GM21381 (cell line): ENCODE measurements at regions not wholly inside any gene's neighbourhood (a gene's known extent, or its start where the extent isn't known, plus 50 kb on each side); places are given as distances from the start of the nearest gene placed in this dataset.

Experiments used
- ATAC-seq: cut with Tn5 transposase; IDR thresholded peaks from one replicate; pipeline ENCODE4 v1.9.1; 2021; ENCODE audit warnings: mild to moderate bottlenecking, moderate library complexity; ENCODE audit not compliant: unreplicated experiment

DNA sequence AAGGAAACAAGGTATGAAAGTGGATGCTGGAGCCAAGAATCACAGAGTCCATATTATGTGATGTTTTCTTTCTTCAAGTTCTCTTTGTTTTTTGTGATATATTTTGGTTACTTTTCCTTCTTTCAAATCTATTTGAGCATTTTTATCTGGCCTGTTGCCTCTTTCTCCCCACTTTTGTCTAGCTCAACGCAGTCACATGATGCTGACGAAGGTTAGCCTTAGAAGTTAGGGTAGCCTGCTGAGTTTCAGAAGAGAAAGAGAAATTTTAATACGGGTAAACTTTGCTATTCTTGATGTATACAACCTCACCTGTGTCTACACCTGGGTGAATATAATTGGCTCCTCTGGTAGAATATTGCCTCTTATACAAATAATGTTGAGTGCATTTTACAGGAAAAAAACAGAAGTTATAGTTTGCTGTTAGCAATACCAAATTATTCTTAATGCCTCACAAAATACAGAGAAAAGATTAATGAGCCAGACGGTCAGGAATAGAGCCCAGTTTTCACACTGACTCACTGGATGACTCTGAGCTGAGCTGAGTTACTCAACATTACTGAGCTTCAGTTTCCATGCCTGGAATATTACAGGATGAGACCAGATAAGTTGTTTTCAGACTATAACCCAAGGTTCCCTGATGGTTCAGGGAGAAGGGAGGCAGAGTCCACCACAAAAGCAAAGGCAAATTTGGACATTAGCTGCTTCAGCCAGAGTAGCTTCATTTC, 161.6 kb upstream of the BDNF start:
- ATAC-seq, result no peak

DNA sequence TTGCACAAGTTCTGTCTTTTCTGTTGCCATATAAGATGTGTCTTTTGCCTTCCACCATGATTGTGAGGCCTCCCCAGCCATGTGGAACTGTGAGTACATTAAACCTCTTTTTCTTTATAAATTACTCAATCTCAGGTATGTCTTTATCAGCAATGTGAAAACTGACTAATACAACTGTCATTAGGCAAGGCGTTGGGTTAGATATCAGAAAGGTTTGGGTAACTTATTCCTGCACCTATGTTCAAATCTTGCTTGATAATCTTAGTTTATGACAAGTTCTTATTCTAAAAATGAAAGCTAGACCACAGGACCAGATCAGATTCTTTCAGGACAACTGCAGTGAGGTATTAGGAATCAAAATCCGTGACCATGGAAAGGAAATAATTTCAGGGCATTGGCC, 160.6 kb upstream of the BDNF start:
- no peak for ATAC-seq

DNA sequence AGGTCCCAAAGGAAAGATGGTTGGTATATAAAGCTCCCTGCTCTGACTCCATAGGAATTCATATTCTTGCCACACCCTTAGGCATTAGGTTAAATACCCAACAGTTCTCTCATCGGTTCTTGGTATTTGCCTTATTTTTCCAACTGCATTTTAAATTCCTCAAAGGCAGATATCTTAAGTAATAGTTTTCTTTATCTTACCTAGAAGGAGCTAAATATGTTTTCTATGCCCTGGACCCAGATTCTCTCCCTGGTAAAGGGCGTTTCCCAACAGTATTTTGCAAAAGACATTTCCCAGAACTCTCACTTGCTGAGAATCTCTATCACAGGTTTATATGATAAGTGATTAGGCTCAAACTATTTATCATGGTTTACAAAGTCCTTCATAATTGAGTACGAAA, 158.6 kb upstream of the BDNF start:
- no peak for ATAC-seq

DNA sequence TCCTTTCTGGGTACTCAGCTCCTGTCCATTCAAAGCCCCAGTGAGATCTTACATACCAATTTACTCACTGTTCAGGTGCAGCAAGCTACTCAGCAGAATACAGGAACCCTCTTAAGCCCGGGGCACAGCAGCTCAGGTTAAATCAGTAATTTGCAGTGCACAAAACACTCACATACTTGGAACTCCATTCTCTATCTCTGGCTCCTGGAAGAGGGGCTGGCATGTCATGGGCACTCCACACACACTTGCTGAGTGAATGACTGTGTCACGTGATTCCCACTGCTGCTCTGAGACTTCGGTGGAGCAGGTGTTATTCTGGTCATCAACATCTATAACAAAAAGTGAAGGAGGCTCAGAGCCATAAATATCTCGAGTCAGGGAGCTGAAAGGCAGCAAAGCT, 157.3 kb upstream of the BDNF start:
- no peak for ATAC-seq

DNA sequence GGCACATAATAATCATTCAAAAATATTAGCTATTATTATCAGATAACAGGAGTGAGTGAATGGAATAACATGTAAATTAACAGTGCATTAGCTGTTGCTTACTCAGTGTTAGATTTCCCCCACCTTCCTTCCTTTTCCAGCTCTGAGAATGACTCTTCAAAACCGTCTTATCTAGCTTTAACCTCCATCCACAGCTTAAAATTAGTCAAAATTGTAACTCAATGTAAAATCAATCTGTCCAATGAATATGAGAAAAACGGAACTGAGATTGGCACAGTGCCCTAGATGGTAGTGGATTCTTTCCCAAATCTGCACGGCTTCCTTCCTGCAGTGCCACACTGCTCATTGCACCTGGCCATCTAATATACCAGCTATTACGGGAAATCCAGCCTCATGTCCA, 156.8 kb upstream of the BDNF start:
- ATAC-seq, result no peak

DNA sequence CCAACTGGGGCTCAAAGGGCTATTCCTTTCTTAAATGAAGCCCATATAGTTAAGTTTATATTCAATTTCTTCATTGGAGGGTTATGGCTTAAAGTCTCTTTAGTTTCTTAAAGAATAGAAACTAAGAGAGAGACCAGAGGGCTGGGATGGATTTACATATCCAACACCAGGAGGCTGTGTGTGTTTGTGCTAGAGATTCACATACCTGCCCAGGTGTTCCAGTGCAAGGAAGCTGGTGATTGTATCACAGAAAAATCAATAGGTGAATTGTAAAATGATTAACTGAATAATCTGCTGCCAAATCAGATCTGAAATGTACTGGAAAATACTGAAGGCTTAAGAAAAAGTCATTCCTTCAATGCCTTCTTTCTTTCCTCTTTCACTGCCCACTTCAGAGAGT, 148.2 kb upstream of the BDNF start:
- no peak for ATAC-seq

DNA sequence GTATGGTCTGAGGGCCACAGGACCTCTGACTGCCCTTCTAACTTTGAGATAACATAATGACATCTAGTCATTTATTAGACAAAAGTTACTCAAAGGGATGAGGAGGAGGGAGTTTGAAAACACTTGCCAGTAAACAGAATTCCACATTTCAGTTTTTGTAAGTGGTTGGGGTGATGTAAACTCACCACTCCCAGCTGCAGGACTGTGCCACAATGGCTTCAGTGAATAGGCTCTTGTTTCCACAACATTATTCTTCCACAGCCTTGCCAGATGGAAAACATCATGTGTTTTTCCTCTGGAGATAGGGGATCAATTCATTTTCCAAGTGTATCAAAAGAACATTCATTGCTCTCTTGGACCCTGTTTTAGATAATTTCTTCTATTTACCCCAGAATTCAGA, 147.2 kb upstream of the BDNF start:
- no peak for ATAC-seq

DNA sequence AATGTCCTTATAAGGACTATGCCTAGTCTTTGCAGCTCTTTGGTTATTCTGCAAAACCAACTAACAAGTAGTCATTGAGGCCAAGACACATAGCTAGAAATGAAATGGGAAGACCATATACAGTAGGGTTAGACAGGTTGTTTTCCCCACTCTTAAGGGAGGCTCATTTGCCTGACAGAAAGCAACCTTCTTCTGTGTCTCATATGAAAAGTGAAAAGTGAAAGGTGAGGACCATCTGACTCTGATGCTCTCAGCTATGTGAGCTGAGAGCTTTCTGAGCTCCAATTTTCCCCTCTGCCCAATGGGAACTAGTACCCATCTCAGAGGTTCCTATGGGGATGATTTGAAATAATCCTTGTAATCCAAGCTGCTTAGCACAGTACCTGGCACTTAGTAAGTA, 142.0 kb upstream of the BDNF start:
- peak; percentile 44 for ATAC-seq

DNA sequence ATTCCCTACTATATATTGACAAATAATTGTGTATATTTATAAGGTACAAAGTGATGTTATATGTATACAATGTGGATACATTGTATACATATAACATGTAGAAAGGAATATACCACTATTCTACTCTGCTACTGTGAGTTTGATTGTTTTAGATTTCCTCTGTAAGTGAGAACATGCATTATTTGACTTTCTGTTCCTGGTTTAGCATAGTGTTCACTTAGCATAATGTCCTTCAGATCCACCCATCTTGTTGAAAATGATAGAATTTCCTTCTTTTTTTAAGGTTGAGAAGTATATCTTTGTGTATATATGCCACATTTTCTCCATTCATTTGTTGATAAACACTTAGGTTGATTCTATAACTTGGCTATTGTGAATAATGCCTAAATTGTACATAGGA, 140.8 kb upstream of the BDNF start:
- ATAC-seq, result no peak

DNA sequence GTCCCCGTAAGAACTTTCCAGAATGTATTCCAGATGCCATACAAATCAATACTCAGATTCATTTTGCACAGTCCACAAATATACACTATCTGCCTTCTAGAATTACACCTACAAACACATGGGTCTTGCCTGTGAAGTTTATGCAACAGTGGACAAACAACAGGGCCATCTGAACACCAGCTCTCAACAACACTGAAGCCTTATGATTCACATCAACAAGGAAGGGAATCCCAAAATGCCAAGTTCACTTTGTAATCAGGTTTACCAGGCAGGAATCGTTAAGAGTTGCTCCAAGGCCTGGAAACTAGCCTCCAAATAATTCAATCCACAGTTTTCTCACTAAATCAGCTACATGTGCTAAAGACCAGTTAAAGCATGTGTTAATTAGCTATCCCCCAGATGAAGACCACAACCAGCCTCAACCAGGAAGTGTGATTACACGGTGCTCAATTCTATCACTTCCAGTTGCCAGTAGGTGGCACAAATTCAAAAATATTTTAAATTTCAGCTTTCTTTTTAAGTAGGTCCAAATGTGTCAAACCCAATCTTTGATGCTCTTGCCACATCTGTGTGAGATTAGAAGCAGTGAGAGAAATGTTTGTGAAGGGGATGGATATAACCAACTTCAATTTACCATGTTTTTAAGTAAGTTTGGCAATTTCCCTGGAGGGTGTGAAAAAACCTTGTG, 139.1 kb upstream of the BDNF start:
- no peak for ATAC-seq

DNA sequence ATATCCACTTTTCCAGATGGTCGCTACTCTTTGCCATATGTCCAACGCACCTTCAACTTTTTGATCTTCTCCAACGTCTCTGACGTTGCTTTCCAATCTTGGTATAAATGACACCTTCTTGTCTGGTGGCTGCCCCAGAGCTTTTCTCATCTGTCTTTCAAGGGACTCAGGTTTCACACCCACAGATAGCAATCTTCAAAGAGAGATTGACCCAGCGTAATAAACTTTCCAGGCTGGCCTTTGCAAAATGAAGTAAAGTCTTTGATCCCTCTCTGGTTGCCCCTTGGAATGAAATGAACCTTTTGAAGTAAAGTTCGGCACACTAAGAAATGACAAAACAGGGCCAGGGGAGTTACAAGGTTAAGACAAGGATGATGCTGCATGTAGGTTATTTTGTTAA, 138.4 kb upstream of the BDNF start:
- no peak for ATAC-seq

DNA sequence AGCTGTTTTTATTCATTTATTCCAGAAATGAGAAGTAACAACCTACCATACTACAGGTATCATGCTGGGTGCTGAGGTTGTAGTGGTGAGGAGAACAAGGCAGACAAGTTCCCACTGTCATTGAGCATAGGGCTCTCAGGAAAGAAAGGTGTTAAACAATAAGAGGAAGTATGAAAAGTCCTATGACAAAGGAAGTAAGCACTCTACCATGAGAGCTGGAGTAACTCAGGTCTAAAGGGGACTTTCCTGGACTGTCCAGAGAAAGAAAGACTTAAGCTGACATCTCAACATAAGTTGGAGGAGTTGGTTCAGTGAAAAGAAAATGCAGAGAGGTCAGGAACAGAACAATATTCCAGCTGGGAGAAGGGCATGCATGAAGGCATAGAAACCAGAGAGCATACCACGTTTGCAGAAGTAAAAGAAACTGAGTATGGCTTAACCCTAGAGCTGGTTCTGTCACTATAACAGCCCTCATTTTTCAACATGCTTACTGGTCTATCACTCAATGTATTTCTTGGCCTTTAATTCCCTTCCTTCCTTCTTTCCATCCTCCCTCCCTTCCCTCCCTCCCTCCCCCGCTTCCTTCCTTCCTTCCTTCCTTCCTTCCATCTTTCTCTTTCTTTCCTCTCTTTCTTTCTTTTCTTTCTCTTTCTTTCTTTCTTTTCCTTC, 137.8 kb upstream of the BDNF start:
- ATAC-seq, result peak; percentile 79

DNA sequence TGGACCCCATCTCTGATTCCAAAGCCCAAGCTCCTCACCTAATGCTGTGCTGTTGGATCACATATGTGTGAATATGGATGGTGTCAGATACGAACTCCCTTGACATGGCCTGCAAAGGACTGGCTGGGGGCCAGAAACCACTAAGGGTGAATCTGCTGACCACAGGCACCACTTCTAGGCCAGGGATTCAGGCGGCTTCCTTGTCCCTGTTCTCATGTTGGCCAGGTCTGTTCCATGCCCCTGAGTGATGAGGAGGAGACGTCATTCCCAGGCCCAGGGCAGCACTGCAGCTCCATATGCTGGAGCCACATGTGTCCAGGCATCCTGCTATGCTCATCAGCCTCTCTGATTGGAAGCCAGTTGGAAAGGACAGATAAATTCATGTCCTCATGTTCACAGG, 130.0 kb upstream of the BDNF start:
- no peak for ATAC-seq

DNA sequence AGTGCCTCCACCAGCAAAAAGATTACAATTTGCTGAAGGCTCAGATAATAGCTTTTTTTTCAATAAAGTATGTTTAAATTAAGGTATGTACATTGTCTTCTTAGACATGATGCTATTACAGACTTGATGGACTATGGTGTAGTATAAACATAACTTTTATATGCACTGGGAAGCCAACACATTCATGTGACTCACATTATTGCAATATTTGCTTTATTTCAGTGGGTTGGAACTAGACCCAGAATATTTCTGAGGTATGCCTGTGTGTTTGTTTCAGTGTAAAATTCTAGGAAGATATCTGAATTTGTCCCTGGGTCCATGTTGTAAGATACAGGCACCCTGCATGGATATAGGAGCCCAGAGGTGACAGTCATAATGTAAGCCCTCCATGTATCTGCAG, 120.0 kb upstream of the BDNF start:
- no peak for ATAC-seq

DNA sequence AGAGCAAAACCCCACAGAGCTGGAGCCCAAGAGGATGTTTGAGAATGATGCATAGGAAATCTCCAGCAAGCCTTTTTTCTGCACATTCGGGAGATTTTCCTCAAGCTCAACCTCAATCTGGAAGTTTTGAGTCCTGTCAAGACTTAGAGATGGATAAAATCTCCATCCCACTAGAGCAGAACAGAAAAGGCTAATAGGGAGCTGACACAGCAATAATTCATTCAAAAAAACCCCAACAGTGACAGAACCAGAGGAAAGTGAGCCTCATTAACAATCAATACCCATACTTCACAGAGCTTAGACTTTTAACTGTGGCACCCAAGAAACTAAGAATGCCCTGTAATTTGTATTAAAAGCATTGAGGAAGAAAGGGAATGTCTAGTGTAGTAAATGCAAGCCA, 115.9 kb upstream of the BDNF start:
- no peak for ATAC-seq

DNA sequence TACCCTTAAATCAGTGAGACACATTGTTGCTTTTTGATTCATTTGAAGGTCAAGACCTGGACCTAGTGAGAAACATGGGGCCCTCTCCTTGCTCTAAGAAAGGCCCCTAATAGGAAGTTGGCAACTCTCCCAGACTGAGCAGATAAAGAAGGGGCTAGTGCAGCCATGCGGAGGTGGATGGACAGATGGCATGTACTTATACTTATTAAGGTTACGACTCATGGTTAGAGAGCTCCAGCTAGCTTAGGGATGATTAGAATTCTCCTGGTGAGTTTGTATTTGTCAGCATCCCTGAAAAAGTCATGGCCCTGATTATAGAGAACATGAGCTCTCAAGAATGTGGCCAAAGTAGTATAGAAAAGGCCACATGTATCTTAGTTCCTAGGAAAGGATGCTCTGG, 112.1 kb upstream of the BDNF start:
- no peak for ATAC-seq

DNA sequence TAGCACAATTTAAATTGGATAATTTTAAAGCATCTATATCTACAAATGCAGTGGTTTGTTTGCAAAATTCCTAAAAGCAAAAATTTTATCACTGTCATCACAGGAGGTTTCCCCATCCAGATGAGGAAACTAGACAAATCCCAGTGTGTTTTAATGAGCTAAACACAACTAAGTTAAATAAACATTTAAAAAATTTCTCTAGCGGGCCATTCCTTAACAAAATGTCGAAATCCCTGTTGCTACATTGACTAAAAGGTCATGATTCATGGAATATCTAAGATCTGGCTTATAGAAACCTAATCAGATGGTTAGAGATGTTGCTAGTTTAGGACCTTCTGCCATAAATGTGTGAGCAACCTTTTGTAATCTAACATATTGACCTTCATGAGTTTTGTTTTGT, 107.3 kb upstream of the BDNF start:
- ATAC-seq, result no peak

DNA sequence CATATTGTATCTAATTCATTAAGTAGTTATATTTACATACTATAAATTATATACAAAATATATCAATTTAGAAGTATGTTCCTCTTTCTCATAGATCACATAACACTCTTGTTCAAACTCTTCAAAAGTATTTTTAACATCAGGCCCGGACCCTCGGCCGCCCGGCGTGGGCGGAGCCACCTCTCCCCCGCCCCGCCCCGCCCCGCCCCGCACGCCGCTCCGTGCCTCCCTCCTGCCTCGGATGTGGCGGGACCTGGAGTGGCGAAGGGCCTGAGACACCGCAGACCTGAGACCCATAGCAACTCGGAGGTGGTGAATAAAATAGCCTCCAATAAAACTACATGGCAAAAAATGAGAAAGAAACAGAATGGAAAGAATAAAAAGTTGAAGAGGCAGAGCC, 105.9 kb upstream of the BDNF start:
- no peak for ATAC-seq

DNA sequence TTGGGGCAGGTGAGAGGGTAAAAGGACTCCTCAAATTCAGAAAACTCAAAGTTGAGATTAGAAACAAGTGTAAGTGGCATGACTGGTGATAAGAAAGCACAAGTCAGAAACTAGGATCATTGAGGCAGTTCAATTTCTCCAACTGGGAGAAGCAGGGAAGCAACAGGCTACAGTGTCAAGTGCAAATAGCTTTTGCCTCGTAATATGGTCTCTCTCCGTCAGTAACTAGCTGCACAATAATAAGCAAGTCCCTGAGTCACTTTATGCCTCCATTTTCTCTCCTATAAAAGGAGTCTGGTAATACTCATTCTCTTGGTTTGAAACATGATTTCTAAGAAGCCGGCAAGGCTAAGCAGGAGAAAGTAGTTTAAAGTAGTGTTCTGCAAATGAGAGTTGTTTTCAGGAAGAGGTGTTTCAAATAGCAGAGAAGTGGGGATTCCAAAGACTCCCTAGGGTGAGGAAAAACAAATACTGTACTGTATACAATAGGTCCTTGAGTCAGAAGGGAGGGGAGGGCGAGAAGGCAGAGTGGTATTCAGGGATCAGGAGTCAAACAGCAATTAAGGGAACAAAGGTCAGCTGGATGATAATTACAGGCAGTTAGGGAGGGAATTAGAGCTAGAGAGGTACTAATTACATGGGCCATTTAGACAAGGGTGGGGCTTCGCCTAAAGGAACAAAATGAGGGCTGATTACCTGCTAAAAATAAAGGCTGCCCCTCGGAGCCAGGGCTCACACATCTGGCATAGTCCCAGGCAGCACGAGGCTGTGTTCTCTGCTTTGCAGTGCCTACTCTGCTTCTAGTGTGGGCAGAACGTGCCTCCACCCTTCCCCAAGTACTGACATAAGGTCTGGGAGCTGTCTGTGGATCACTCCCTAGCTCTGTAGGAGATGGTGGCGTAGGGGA, 96.0 kb upstream of the BDNF start:
- no peak for ATAC-seq

DNA sequence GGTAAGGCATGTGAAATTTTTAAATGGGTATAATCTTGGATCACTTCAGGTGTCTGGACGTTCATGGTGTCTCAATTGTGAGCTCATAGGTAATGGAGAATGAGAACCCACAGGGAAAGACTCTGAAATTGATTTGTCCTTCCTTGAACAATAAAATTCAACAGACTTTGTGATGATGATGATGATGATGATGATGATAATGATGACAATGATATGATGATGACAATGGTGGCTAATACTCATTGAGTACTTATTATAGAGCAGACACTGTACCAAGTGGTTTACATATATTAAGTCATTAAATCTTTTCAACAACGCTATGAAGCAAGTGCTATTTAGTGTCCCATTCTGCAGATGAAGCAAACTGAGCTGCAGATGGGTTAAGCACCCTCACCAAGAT, 86.6 kb upstream of the BDNF start:
- ATAC-seq, result no peak

DNA sequence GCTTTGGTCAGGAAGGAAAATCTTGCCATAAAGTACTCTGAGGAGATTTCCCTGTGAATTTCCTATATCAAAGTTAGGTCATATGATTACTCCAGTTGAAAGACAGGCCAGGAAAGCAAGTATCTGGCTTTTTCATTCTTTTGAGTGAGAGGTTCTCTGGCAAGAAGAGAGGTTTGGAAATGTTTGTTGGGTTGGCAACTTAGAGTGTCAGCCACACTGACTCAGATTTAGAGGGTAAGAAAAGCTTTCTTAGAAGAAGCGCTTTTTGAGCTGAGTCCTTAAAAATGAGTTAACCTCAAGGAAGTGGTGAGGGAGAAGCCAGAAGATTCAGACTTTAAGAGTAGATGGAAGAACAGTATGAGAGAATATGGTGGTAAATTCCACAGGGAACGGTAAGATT, 86.1 kb upstream of the BDNF start:
- no peak for ATAC-seq
